Ascending aorta (tissue), 2 donors: ENCODE measurements at regions not wholly inside any gene's neighbourhood (a gene's known extent, or its start where the extent isn't known, plus 50 kb on each side); places are given as distances from the start of the nearest gene placed in this dataset.
"Not testable (repeated sequence)": the region's sequence is repeated elsewhere in the genome, so short reads cannot be mapped to it uniquely, and the experiment has no call there.

Source experiments
- DNase-seq, 2 donors: peaks; one replicate each; pipeline ENCODE4 v3.0.0-alpha.2; 2019; ENCODE audit warnings: low spot score in 2 of 2
- H3K27ac ChIP-seq, 2 donors: fragments of 200-600 bp; sonication (generic); one replicate each; pipeline ENCODE4 v1.5.1; 2016 to 2017; ENCODE audit warnings: mild to moderate bottlenecking in 1 of 2
- H3K27me3 ChIP-seq: fragments of 200-600 bp; sonication (generic); one replicate; pipeline ENCODE4 v1.5.1; 2017
- H3K36me3 ChIP-seq, 2 donors: fragments of 200-600 bp; sonication (generic); one replicate each; pipeline ENCODE4 v1.5.1; 2016
- H3K4me1 ChIP-seq, 2 donors: fragments of 200-600 bp; sonication (generic); one replicate each; pipeline ENCODE4 v1.5.1; 2016 to 2017; ENCODE audit warnings: mild to moderate bottlenecking in 1 of 2
- H3K4me3 ChIP-seq, 2 donors: fragments of 200-600 bp; sonication (generic); one replicate each; pipeline ENCODE4 v1.5.1; 2016 to 2017; ENCODE audit warnings: mild to moderate bottlenecking in 1 of 2
- H3K9me3 ChIP-seq, 2 donors: fragments of 200-600 bp; sonication (generic); one replicate each; pipeline ENCODE4 v1.5.1; 2016
- CTCF ChIP-seq, 3 experiments: fragments of 200-600 bp in 2 of 3; fragments of 450-650 bp in 1 of 3; sonication (generic) in 2 of 3; IDR thresholded peaks; one replicate each; pipeline ENCODE4 v1.5.1; 2016 to 2019; ENCODE audit warnings: antibody characterized with exemption in 3 of 3, mild to moderate bottlenecking in 1 of 3, moderate library complexity in 1 of 3
- intact Hi-C: fragments of 100-400 bp; cut with DNase I; formaldehyde crosslinking; loops from one replicate; pipeline ENCODE4 v1.15.1; 2023

DNA sequence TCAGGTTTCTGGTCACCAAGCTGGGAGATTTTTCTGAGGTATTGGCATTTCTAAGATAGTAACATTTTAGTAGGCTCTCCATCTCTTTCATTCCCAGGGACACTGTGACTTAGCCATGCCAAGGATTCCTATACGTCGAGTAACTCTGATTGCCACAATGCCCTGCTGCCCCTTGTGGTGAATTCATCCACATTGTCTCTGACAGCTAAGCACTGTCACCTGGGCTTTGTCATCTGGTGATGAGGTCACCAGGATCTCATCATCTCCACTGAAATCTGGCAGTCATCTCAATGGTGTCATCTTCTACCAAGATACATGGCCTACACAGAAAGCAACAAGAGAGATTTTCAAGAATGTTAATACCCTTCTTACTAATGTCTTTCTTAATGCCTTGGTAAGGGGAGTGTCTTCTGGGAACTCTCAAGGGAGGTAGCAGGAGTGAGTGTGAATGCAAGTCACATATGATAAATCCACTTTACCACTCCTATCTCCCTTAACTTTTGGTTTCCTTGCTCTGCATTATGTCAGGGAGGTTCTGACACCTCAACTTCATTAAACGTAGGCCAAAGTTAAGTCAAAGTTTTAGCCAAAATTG is 246.7 kb downstream of the CD109 start:
- no peak overlapping the region for H3K4me3 ChIP-seq
- no peaks in the 10 kb centered on the region for H3K36me3 ChIP-seq
- TF ChIP-seq CTCF (IDR thresholded peaks at IDR 0.05): no peak
- DNase-seq: no peak
- no peaks in the 10 kb centered on the region for H3K9me3 ChIP-seq
- H3K27me3 ChIP-seq: no peaks in the 10 kb centered on the region
- H3K27ac ChIP-seq: no peak overlapping the region
- intact Hi-C loops: no loop called here
- H3K4me1 ChIP-seq: no peaks in the 10 kb centered on the region

- intact Hi-C loops: no loop called here
- Histone ChIP-seq H3K4me1 (no peaks in the 10 kb centered on the region), H3K27ac (no peak overlapping the region), H3K9me3 (no peaks in the 10 kb centered on the region), H3K27me3 (no peaks in the 10 kb centered on the region), H3K4me3 (no peak overlapping the region), H3K36me3 (no peaks in the 10 kb centered on the region)
- no peak for DNase-seq
- no peak for TF ChIP-seq CTCF (IDR thresholded peaks at IDR 0.05)
These were observed 245.9 kb downstream of the CD109 start for GRCh38 chr6:73941892-73942291.

DNA sequence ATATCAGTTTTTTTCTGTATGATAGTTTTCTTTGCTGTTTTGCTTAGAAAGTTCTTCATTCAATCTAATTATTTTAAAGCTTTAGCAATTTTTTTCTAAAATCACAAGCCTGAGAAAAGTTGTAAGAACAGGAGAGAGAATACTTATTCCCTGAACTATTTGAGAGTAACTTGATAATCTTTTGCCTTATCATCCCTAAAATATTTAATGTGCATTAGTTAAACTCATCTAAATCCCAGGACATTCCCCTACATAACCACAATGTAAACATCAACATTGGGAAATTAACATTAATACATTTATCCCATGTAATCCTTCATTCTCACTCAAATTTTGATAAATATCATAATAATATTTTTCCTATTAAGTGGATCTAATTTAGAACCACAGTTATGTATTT is 241.8 kb downstream of the CD109 start:
- Histone ChIP-seq H3K36me3 (no peaks in the 10 kb centered on the region), H3K27me3 (no peaks in the 10 kb centered on the region), H3K4me3 (no peak overlapping the region), H3K4me1 (no peaks in the 10 kb centered on the region), H3K27ac (no peak overlapping the region), H3K9me3 (no peaks in the 10 kb centered on the region)
- DNase-seq: no peak
- intact Hi-C loops: no loop called here
- TF ChIP-seq CTCF (IDR thresholded peaks at IDR 0.05): no peak

DNA sequence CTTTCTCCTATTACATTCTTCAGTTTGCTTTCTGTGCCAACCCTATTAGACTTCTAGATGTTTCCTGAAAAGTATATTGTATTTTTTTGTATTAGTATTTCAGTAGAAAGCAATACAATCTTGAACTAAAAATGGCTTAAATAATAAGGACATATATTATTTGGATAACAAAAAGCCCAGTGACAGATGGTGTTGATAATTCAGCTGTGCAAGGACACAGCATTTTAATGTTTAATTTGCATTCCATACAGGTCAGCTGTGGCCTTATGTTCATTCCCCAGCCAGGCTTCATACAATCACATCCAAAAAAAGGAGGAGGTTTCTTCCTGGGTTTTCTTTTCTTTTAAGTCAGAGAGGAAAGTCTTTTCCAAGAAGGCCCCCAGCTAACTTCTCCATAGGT is 236.9 kb downstream of the CD109 start:
- Histone ChIP-seq H3K9me3 (peaks cover 0 to 4% of the 10 kb centered on the region in 2 donors), H3K36me3 (no peaks in the 10 kb centered on the region), H3K27me3 (no peaks in the 10 kb centered on the region), H3K4me3 (no peak overlapping the region), H3K4me1 (no peaks in the 10 kb centered on the region), H3K27ac (no peak overlapping the region)
- no peak for TF ChIP-seq CTCF (IDR thresholded peaks at IDR 0.05)
- intact Hi-C loops: no loop called here
- DNase-seq: no peak

- Histone ChIP-seq H3K36me3 (no peaks in the 10 kb centered on the region), H3K27me3 (no peaks in the 10 kb centered on the region), H3K9me3 (peaks cover 0 to 4% of the 10 kb centered on the region in 2 donors), H3K4me3 (no peak overlapping the region), H3K27ac (no peak overlapping the region), H3K4me1 (no peaks in the 10 kb centered on the region)
- TF ChIP-seq CTCF (IDR thresholded peaks at IDR 0.05): no peak
- intact Hi-C loops: no loop called here
- no peak for DNase-seq
These were observed 233.4 kb downstream of the CD109 start for GRCh38 chr6:73929405-73929804.

- no peaks in the 10 kb centered on the region for H3K4me1 ChIP-seq
- TF ChIP-seq CTCF (IDR thresholded peaks at IDR 0.05): no peak
These were observed 231.4 kb downstream of the CD109 start for GRCh38 chr6:73927421-73927820.

DNA sequence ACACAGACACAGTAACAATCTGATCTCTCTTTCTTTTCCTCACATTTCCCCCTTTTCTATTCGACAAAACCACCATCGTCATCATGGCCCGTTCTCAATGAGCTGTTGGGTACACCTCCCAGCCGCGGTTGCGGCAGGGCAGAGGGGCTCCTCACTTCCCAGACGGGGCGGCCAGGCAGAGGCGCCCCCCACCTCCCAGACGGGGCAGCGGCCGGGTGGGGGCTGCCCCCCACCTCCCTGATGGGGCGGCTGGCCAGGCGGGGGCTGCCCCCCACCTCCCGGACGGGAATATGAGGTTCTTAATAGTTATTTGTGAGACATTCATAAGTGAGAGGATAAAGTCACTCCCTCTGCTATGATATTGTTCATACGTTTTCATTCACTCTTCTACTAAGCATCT is 229.7 kb downstream of the CD109 start:
- H3K9me3 ChIP-seq, intact Hi-C loops, H3K4me3 ChIP-seq, H3K27ac ChIP-seq, H3K36me3 ChIP-seq, DNase-seq, H3K4me1 ChIP-seq, H3K27me3 ChIP-seq: not testable (repeated sequence)

More at GRCh38 chr6:73927421-73927820, 231.4 kb downstream of the CD109 start:
- Histone ChIP-seq H3K9me3 (peaks cover 0 to 4% of the 10 kb centered on the region in 2 donors), H3K27ac (no peak overlapping the region), H3K36me3 (no peaks in the 10 kb centered on the region), H3K4me3 (no peak overlapping the region), H3K27me3 (no peaks in the 10 kb centered on the region)
- DNase-seq: no peak
- intact Hi-C loops: no loop called here
